OCI-LY3 (cell line): ENCODE measurements at regions not wholly inside any gene's neighbourhood (a gene's known extent, or its start where the extent isn't known, plus 50 kb on each side); places are given as distances from the start of the nearest gene placed in this dataset.

ENCODE experiments used
- H2AFZ ChIP-seq: fragments of 200-600, 300-600 bp; shearing (Covaris generic); 2 replicates; pipeline ENCODE4 v1.6.0; 2014; ENCODE audit warnings: antibody characterized with exemption, low read depth, low read length
- H3K27ac ChIP-seq: fragments of 200-600, 300-600 bp; sonication (generic); 2 replicates; pipeline ENCODE4 v1.5.1; 2014; ENCODE audit warnings: mild to moderate bottlenecking, low read length, moderate library complexity, mixed read lengths
- H3K27me3 ChIP-seq: fragments of 200-600, 300-600 bp; sonication (generic); 2 replicates; pipeline ENCODE4 v1.6.1; 2014; ENCODE audit warnings: low read depth, low read length, mixed read lengths
- H3K36me3 ChIP-seq: fragments of 200-600, 300-600 bp; sonication (generic); replicated peaks from 2 replicates; pipeline ENCODE3; 2014; ENCODE audit warnings: low read depth, low read length, mixed read lengths
- H3K4me1 ChIP-seq: fragments of 300-600, 200-600 bp; sonication (generic); 2 replicates; pipeline ENCODE4 v1.6.1; 2014; ENCODE audit warnings: low read length, mixed read lengths
- H3K4me2 ChIP-seq: fragments of 200-600, 300-600 bp; sonication (generic); 2 replicates; pipeline ENCODE4 v1.6.1; 2014; ENCODE audit warnings: low read length, mixed read lengths
- H3K4me3 ChIP-seq: fragments of 300-600, 200-600 bp; sonication (generic); 2 replicates; pipeline ENCODE4 v1.5.1; 2014; ENCODE audit warnings: antibody characterized with exemption, mild to moderate bottlenecking, low read length, moderate library complexity
- H3K79me2 ChIP-seq: fragments of 300-600, 200-600 bp; shearing (Covaris generic); 2 replicates; pipeline ENCODE4 v1.6.1; 2014; ENCODE audit warnings: mild to moderate bottlenecking, low read length, mixed read lengths
- H3K9ac ChIP-seq: fragments of 300-600, 200-600 bp; shearing (Covaris generic); 2 replicates; pipeline ENCODE4 v1.6.0; 2014; ENCODE audit warnings: mild to moderate bottlenecking, low read length, moderate library complexity
- H3K9me3 ChIP-seq: fragments of 200-600, 300-600 bp; shearing (Covaris generic); 2 replicates; pipeline ENCODE4 v1.6.1; 2014; ENCODE audit warnings: low read length, mixed read lengths; ENCODE audit not compliant: insufficient read depth
- H4K20me1 ChIP-seq: fragments of 200-600, 300-600 bp; sonication (generic); 2 replicates; pipeline ENCODE4 v1.6.1; 2016; ENCODE audit warnings: low read length, mixed read lengths; ENCODE audit not compliant: insufficient read depth
- CTCF ChIP-seq: fragments of 200-600, 300-600 bp; sonication (generic); IDR thresholded peaks from 2 replicates; pipeline ENCODE4 v1.5.1; 2014; ENCODE audit warnings: antibody characterized with exemption, low read length, low read depth
- EZH2phosphoT487 ChIP-seq: fragments of 200-600 bp; shearing (Covaris generic); IDR thresholded peaks from 2 replicates; pipeline ENCODE4 v1.6.1; 2018; ENCODE audit warnings: antibody characterized with exemption, mixed run types, low read depth

- Histone ChIP-seq H3K9me3 (no peaks in the 10 kb centered on the region), H3K27ac (no peak overlapping the region), H3K4me1 (peaks cover 4% of the 10 kb centered on the region; the same call in 1 of the 2 replicates), H4K20me1 (no peaks in the 10 kb centered on the region), H3K79me2 (no peaks in the 10 kb centered on the region), H2AFZ (no peak overlapping the region), H3K27me3 (no peaks in the 10 kb centered on the region), H3K36me3 (no peaks in the 10 kb centered on the region), H3K4me3 (no peak overlapping the region), H3K9ac (no peak overlapping the region), H3K4me2 (no peak overlapping the region)
- TF ChIP-seq EZH2phosphoT487 (no peak), CTCF (no peak)
These were observed 786.1 kb downstream of the KCNJ2 start for GRCh38 chr17:70955441-70955840.

GRCh38 chr17:70956726-70957125 lies 787.4 kb downstream of the KCNJ2 start:
- H3K9me3 ChIP-seq: no peaks in the 10 kb centered on the region
- H3K79me2 ChIP-seq: no peaks in the 10 kb centered on the region
- no peak overlapping the region for H3K4me3 ChIP-seq
- no peak overlapping the region for H3K4me2 ChIP-seq
- H3K4me1 ChIP-seq: no peaks in the 10 kb centered on the region
- no peaks in the 10 kb centered on the region for H3K27me3 ChIP-seq
- H3K36me3 ChIP-seq: no peaks in the 10 kb centered on the region
- no peaks in the 10 kb centered on the region for H4K20me1 ChIP-seq
- no peak for TF ChIP-seq CTCF
- TF ChIP-seq EZH2phosphoT487: no peak
- H2AFZ ChIP-seq: no peak overlapping the region
- H3K27ac ChIP-seq: no peak overlapping the region
- H3K9ac ChIP-seq: no peak overlapping the region

- Histone ChIP-seq H3K9ac (no peak overlapping the region), H3K4me2 (no peak overlapping the region), H3K9me3 (no peaks in the 10 kb centered on the region), H3K4me3 (no peak overlapping the region), H3K27me3 (no peaks in the 10 kb centered on the region), H2AFZ (no peak overlapping the region), H3K4me1 (no peaks in the 10 kb centered on the region), H3K36me3 (no peaks in the 10 kb centered on the region), H4K20me1 (no peaks in the 10 kb centered on the region), H3K79me2 (no peaks in the 10 kb centered on the region), H3K27ac (no peak overlapping the region)
- no peak for TF ChIP-seq EZH2phosphoT487
- TF ChIP-seq CTCF: no peak
These were observed 792.0 kb downstream of the KCNJ2 start for GRCh38 chr17:70961341-70961740.

GRCh38 chr17:70968302-70968701 lies 799.0 kb downstream of the KCNJ2 start:
- no peaks in the 10 kb centered on the region for H3K9me3 ChIP-seq
- H3K9ac ChIP-seq: no peak overlapping the region
- no peak overlapping the region for H3K27ac ChIP-seq
- no peaks in the 10 kb centered on the region for H4K20me1 ChIP-seq
- H3K4me2 ChIP-seq: no peak overlapping the region
- no peak overlapping the region for H2AFZ ChIP-seq
- no peaks in the 10 kb centered on the region for H3K79me2 ChIP-seq
- TF ChIP-seq CTCF (no peak), EZH2phosphoT487 (no peak)
- no peak overlapping the region for H3K4me3 ChIP-seq
- H3K4me1 ChIP-seq: no peaks in the 10 kb centered on the region
- no peaks in the 10 kb centered on the region for H3K27me3 ChIP-seq
- no peaks in the 10 kb centered on the region for H3K36me3 ChIP-seq
